SHP77 treated with DMSO at 0.1 percent for 48 hours (cell line): ENCODE measurements at regions not wholly inside any gene's neighbourhood (a gene's known extent, or its start where the extent isn't known, plus 50 kb on each side); places are given as distances from the start of the nearest gene placed in this dataset.
"Not testable (repeated sequence)": the region's sequence is repeated elsewhere in the genome, so short reads cannot be mapped to it uniquely, and the experiment has no call there.

Experiments used
- DNase-seq: peaks from one replicate; lab custom pipeline; 2025; lab: John Stamatoyannopoulos, UW

- no peak for DNase-seq
Measured at GRCh38 chr2:133977405-133977804, 276.5 kb upstream of the MGAT5 start.

- DNase-seq, result no peak
Measured at GRCh38 chr2:133982256-133982655, 271.6 kb upstream of the MGAT5 start.

GRCh38 chr2:133985563-133985962 lies 268.3 kb upstream of the MGAT5 start:
- DNase-seq, result no peak

GRCh38 chr2:133986081-133986837 lies 267.6 kb upstream of the MGAT5 start:
- DNase-seq, result no peak

- no peak for DNase-seq
Measured at GRCh38 chr2:133986881-133987795, 266.7 kb upstream of the MGAT5 start.

GRCh38 chr2:133988316-133988891 lies 265.5 kb upstream of the MGAT5 start:
- DNase-seq, result no peak

GRCh38 chr2:133991606-133992168 lies 262.2 kb upstream of the MGAT5 start:
- no peak for DNase-seq

GRCh38 chr2:133992454-133992853 lies 261.4 kb upstream of the MGAT5 start:
- no peak for DNase-seq

- no peak for DNase-seq
Measured at GRCh38 chr2:133993160-133993559, 260.7 kb upstream of the MGAT5 start.

GRCh38 chr2:133998726-133999125 lies 255.1 kb upstream of the MGAT5 start:
- not testable (repeated sequence) for DNase-seq

- no peak for DNase-seq
Measured at GRCh38 chr2:134002391-134002790, 251.5 kb upstream of the MGAT5 start.

GRCh38 chr2:134002921-134003320 lies 251.0 kb upstream of the MGAT5 start:
- DNase-seq, result no peak

- DNase-seq, result no peak
Measured at GRCh38 chr2:134004467-134004866, 249.4 kb upstream of the MGAT5 start.

GRCh38 chr2:134008837-134009236 lies 245.0 kb upstream of the MGAT5 start:
- no peak for DNase-seq

- DNase-seq, result no peak
Measured at GRCh38 chr2:134009440-134009839, 244.4 kb upstream of the MGAT5 start.

- DNase-seq, result not testable (repeated sequence)
Measured at GRCh38 chr2:134009906-134010305, 244.0 kb upstream of the MGAT5 start.

GRCh38 chr2:134011936-134012586 lies 241.8 kb upstream of the MGAT5 start:
- no peak for DNase-seq

- no peak for DNase-seq
Measured at GRCh38 chr2:134014196-134014960, 239.5 kb upstream of the MGAT5 start.

GRCh38 chr2:134019871-134020270 lies 234.0 kb upstream of the MGAT5 start:
- no peak for DNase-seq

GRCh38 chr2:134020608-134021007 lies 233.3 kb upstream of the MGAT5 start:
- DNase-seq, result no peak
